Ovary (tissue), 3 donors: ENCODE measurements at regions not wholly inside any gene's neighbourhood (a gene's known extent, or its start where the extent isn't known, plus 50 kb on each side); places are given as distances from the start of the nearest gene placed in this dataset.

ENCODE experiments used
- EP300 ChIP-seq: sonication (generic); formaldehyde crosslinking; IDR thresholded peaks from one replicate; pipeline ENCODE4 v1.6.1; 2017; ENCODE audit warnings: antibody characterized with exemption
- POLR2A ChIP-seq: fragments of 450-650 bp; IDR thresholded peaks from one replicate; pipeline ENCODE4 v1.6.1; 2017; ENCODE audit warnings: antibody characterized with exemption, mild to moderate bottlenecking, moderate library complexity
- TF ChIP-seq, protein P1 (sequence below), 3 donors: fragments of 450-650 bp in 2 of 3; fragments of 200-600 bp in 1 of 3; IDR thresholded peaks; one replicate each; pipeline versions ENCODE4 v1.5.1 to v1.8.0; 2016 to 2022; ENCODE audit warnings: antibody characterized with exemption in 3 of 3, mild to moderate bottlenecking in 1 of 3
- donor health status: DM: no; HTN: no; CAD: no.

DNA sequence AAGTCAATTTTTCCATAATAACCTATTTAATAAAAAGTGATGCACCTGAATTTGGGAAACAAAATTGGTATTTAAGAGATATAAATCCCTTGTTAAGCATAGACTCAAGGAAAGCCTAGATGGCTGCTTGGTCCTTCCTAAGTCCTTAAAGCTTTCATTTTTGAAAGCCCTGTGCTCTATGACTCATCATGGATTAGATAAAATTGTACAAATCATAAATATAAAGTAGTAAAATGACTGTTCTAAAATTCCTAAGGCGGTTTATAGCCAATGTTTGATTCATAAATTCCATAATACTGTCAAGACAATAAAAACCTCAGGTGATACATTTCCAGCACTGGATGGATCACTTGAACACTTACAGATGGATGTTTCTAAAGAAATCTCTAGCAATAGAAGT lies 730.8 kb upstream of the EPHA6 start:
- TF ChIP-seq POLR2A (no peak), EP300 (no peak)
- TF ChIP-seq, protein P1, sequence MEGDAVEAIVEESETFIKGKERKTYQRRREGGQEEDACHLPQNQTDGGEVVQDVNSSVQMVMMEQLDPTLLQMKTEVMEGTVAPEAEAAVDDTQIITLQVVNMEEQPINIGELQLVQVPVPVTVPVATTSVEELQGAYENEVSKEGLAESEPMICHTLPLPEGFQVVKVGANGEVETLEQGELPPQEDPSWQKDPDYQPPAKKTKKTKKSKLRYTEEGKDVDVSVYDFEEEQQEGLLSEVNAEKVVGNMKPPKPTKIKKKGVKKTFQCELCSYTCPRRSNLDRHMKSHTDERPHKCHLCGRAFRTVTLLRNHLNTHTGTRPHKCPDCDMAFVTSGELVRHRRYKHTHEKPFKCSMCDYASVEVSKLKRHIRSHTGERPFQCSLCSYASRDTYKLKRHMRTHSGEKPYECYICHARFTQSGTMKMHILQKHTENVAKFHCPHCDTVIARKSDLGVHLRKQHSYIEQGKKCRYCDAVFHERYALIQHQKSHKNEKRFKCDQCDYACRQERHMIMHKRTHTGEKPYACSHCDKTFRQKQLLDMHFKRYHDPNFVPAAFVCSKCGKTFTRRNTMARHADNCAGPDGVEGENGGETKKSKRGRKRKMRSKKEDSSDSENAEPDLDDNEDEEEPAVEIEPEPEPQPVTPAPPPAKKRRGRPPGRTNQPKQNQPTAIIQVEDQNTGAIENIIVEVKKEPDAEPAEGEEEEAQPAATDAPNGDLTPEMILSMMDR (IDR thresholded peaks at IDR 0.05) = no peak
